ENCODE measurements at regions not wholly inside any gene's neighbourhood (a gene's known extent, or its start where the extent isn't known, plus 50 kb on each side); places are given as distances from the start of the nearest gene placed in this dataset.

- POLR2A ChIA-PET = no interaction called here
- TF ChIP-seq PRPF4 (IDR thresholded peaks at IDR 0.05; ENCODE audit: insufficient read depth, low read depth, low read length, poor library complexity, severe bottlenecking) = no peak
- no peak for TF ChIP-seq PURB (CRISPR knock-in tag; IDR thresholded peaks at IDR 0.05; ENCODE audit: low read depth)
- TF ChIP-seq GABPB2 (CRISPR knock-in tag; conservative IDR thresholded peaks at IDR 0.05) = no peak
- TF ChIP-seq NCOA6 (IDR thresholded peaks at IDR 0.05) = no peak
- TF ChIP-seq BRCA1 (IDR thresholded peaks at IDR 0.05) = no peak
- no peak for TF ChIP-seq BRCA1 (CRISPR knock-in tag; IDR thresholded peaks at IDR 0.05)
- TF ChIP-seq ZNF41 (CRISPR knock-in tag; conservative IDR thresholded peaks at IDR 0.05) = no peak
- TF ChIP-seq PREB (CRISPR knock-in tag; IDR thresholded peaks at IDR 0.05) = no peak
- no peak for TF ChIP-seq ZNF551 (CRISPR knock-in tag; IDR thresholded peaks at IDR 0.05)
- TF ChIP-seq ARNT (IDR thresholded peaks at IDR 0.05) = no peak
- no peak for TF ChIP-seq ETV1 (tag; conservative IDR thresholded peaks at IDR 0.05; ENCODE audit: low read depth)
- no peak for TF ChIP-seq KLF13 (tag; IDR thresholded peaks at IDR 0.05; ENCODE audit: borderline replicate concordance, low read depth)
- TF ChIP-seq HBP1 (CRISPR knock-in tag; IDR thresholded peaks at IDR 0.05) = no peak
- TF ChIP-seq SMARCB1 (IDR thresholded peaks at IDR 0.05; ENCODE audit: insufficient read length, low read depth) = no peak
- no peak overlapping the region for H3K9ac ChIP-seq (ENCODE audit: insufficient read depth in 1 of 2, low read depth in 2 of 2, low read length in 2 of 2)
Measured at GRCh38 chr12:59844750-59845149, 248.9 kb downstream of the SLC16A7 start.

More at GRCh38 chr12:59844750-59845149, 248.9 kb downstream of the SLC16A7 start:
- Histone ChIP-seq H3K9me3 (replicated peaks; ENCODE audit: control insufficient read depth, insufficient read depth, low read depth, low read length) (no peaks in the 10 kb centered on the region), H3K4me2 (ENCODE audit: insufficient read depth, low read length) (no peak overlapping the region), H4K20me1 (replicated peaks; ENCODE audit: control insufficient read depth, insufficient read depth, low read length) (no peaks in the 10 kb centered on the region), H3K27ac (ENCODE audit: extremely low read depth, low read depth, low read length) (no peak overlapping the region), H3K36me3 (ENCODE audit: control insufficient read depth, insufficient read depth, low read length) (no peaks in the 10 kb centered on the region), H3K27me3 (ENCODE audit: control insufficient read depth in 2 of 2, insufficient read depth in 2 of 2, low read length in 2 of 2) (no peaks in the 10 kb centered on the region), H3K9me1 (ENCODE audit: control insufficient read depth, insufficient read depth, low read length) (no peaks in the 10 kb centered on the region), H3K4me1 (replicated peaks in 1 of 2; ENCODE audit: control insufficient read depth in 2 of 2, insufficient read depth in 2 of 2, low read length in 2 of 2) (no peaks in the 10 kb centered on the region), H2AFZ (ENCODE audit: low read depth, low read length) (no peak overlapping the region), H3K4me3 (no peak overlapping the region), H3K79me2 (ENCODE audit: control insufficient read depth, insufficient read depth, low read length) (no peaks in the 10 kb centered on the region)
- DNase-seq (ENCODE audit: extremely low read depth in 1 of 4, low spot score in 3 of 4) (no peak), FAIRE-seq (no peak), ATAC-seq (no peak)
- intact Hi-C loops (cut with micrococcal nuclease) = no loop called here
- BruUV-seq (replicated peaks) = no TSS peak
- in situ Hi-C loops (cut with MboI) = no loop called here
- CTCF ChIA-PET (ENCODE audit: low intra/inter-chr PET ratio) = no interaction called here

Data from K562 (cell line).